Upper lobe of left lung (tissue), 6 donors: ENCODE measurements at regions not wholly inside any gene's neighbourhood (a gene's known extent, or its start where the extent isn't known, plus 50 kb on each side); places are given as distances from the start of the nearest gene placed in this dataset.
A peak's percentile ranks its signal among the peaks of the same experiment; 100 is the strongest.

Experiments
- ATAC-seq, 2 donors: fragments of 200-7000 bp; cut with Tn5 transposase; one replicate each; pipeline ENCODE4 v1.9.1; 2022; ENCODE audit warnings: mild to moderate bottlenecking in 2 of 2, moderate library complexity in 2 of 2; ENCODE audit not compliant: low FRiP score in 2 of 2
- DNase-seq, 2 donors: peaks; one replicate each; pipeline ENCODE4 v3.0.0-alpha.2; 2019 to 2020
- H3K27ac ChIP-seq, 4 donors: fragments of 200-600 bp; sonication (generic); one replicate each; pipeline ENCODE4 v1.5.1; 2016 to 2019
- H3K27me3 ChIP-seq, 4 donors: fragments of 200-600 bp; sonication (generic); one replicate each; pipeline ENCODE4 v1.5.1; 2017 to 2019
- H3K36me3 ChIP-seq, 4 donors: fragments of 200-600 bp; sonication (generic); one replicate each; pipeline ENCODE4 v1.5.1; 2016 to 2019
- H3K4me1 ChIP-seq, 4 donors: fragments of 200-600 bp; sonication (generic); one replicate each; pipeline ENCODE4 v1.5.1; 2018 to 2019
- H3K4me3 ChIP-seq, 4 donors: fragments of 200-600 bp; sonication (generic); one replicate each; pipeline ENCODE4 v1.5.1; 2017 to 2019; ENCODE audit warnings: mild to moderate bottlenecking in 2 of 4, moderate library complexity in 1 of 4
- H3K9me3 ChIP-seq, 4 donors: fragments of 200-600 bp; sonication (generic); one replicate each; pipeline ENCODE4 v1.5.1; 2018 to 2019
- CTCF ChIP-seq, 6 experiments: fragments of 450-650 bp in 4 of 6; fragments of 200-600 bp in 2 of 6; sonication (generic) in 2 of 6; IDR thresholded peaks; one replicate each; pipeline ENCODE4 v1.5.1; 2016 to 2019; ENCODE audit warnings: antibody characterized with exemption in 6 of 6
- EP300 ChIP-seq, 4 donors: sonication (generic); formaldehyde crosslinking; IDR thresholded peaks; one replicate each; pipeline ENCODE4 v1.5.1; 2017; ENCODE audit warnings: antibody characterized with exemption in 4 of 4, control low read depth in 2 of 4
- POLR2A ChIP-seq, 4 donors: fragments of 450-650 bp; IDR thresholded peaks; one replicate each; pipeline ENCODE4 v1.5.1; 2016 to 2017; ENCODE audit warnings: antibody characterized with exemption in 4 of 4, mild to moderate bottlenecking in 2 of 4
- POLR2AphosphoS5 ChIP-seq, 2 donors: sonication (generic); formaldehyde crosslinking; IDR thresholded peaks; one replicate each; pipeline ENCODE4 v1.5.1; 2017; ENCODE audit warnings: antibody characterized with exemption in 2 of 2
- WGBS, 2 donors: methylation state at CpG; one replicate each; pipeline ENCODE4 v1.1.5; 2017 to 2018; 5-methylcytosine and 5-hydroxymethylcytosine counted together
- donor health status: DM: no; HTN: no; CAD: no; lungs with moderate emphysema.
- donor health status: DM: no; HTN: yes; CAD: no; lungs with severe emphysema.

GRCh38 chr9:557601-558201 lies 283.8 kb upstream of the DMRT1 start:
- no peak overlapping the region for H3K4me3 ChIP-seq
- no peaks in the 10 kb centered on the region for H3K27me3 ChIP-seq
- ATAC-seq (peak in 1 of 2 donors; percentile 51), DNase-seq (no peak)
- H3K36me3 ChIP-seq: no peaks in the 10 kb centered on the region
- WGBS, 2 donors: 79 to 83% methylated on average over 9 of the region's 9 CpGs
- peak overlapping the region in 1 of 4 donors; percentile 26 for H3K27ac ChIP-seq
- TF ChIP-seq POLR2AphosphoS5 (IDR thresholded peaks at IDR 0.05) (peak in 1 of 2 donors; percentile 10), CTCF (IDR thresholded peaks at IDR 0.05) (no peak), EP300 (IDR thresholded peaks at IDR 0.05) (no peak), POLR2A (IDR thresholded peaks at IDR 0.05) (no peak)
- peaks cover 0 to 9% (median 1%) of the 10 kb centered on the region in 4 donors for H3K4me1 ChIP-seq
- no peaks in the 10 kb centered on the region for H3K9me3 ChIP-seq

GRCh38 chr9:561427-561826 lies 280.1 kb upstream of the DMRT1 start:
- no peaks in the 10 kb centered on the region for H3K36me3 ChIP-seq
- DNase-seq: no peak
- no peak overlapping the region for H3K4me3 ChIP-seq
- WGBS, 2 donors: 53 to 60% methylated on average over 1 of the region's 1 CpG
- ATAC-seq: peak in 1 of 2 donors; percentile 73
- TF ChIP-seq POLR2A (IDR thresholded peaks at IDR 0.05): no peak
- no peak for TF ChIP-seq CTCF (IDR thresholded peaks at IDR 0.05)
- no peak for TF ChIP-seq EP300 (IDR thresholded peaks at IDR 0.05)
- no peak for TF ChIP-seq POLR2AphosphoS5 (IDR thresholded peaks at IDR 0.05)
- H3K27me3 ChIP-seq: no peaks in the 10 kb centered on the region
- no peak overlapping the region for H3K27ac ChIP-seq
- no peaks in the 10 kb centered on the region for H3K9me3 ChIP-seq
- H3K4me1 ChIP-seq: peaks cover 0 to 6% (median 0%) of the 10 kb centered on the region in 4 donors

- Histone ChIP-seq H3K27me3 (no peaks in the 10 kb centered on the region), H3K27ac (no peak overlapping the region), H3K36me3 (no peaks in the 10 kb centered on the region), H3K4me3 (no peak overlapping the region), H3K9me3 (peaks cover 0 to 4% (median 0%) of the 10 kb centered on the region in 4 donors), H3K4me1 (peaks cover 0 to 6% (median 0%) of the 10 kb centered on the region in 4 donors)
- DNase-seq (no peak), ATAC-seq (no peak)
- TF ChIP-seq POLR2A (IDR thresholded peaks at IDR 0.05) (no peak), POLR2AphosphoS5 (IDR thresholded peaks at IDR 0.05) (no peak), EP300 (IDR thresholded peaks at IDR 0.05) (no peak), CTCF (IDR thresholded peaks at IDR 0.05) (no peak)
- WGBS, 2 donors: 74 to 90% methylated on average over 1 of the region's 1 CpG
These were observed 278.3 kb upstream of the DMRT1 start for GRCh38 chr9:563200-563599.

GRCh38 chr9:565528-565927 lies 276.0 kb upstream of the DMRT1 start:
- WGBS, 2 donors: 91 to 92% methylated on average over 6 of the region's 6 CpGs
- Histone ChIP-seq H3K27ac (no peak overlapping the region), H3K9me3 (peaks cover 0 to 4% (median 0%) of the 10 kb centered on the region in 4 donors), H3K4me1 (peaks cover 0 to 6% (median 0%) of the 10 kb centered on the region in 4 donors), H3K36me3 (no peaks in the 10 kb centered on the region), H3K27me3 (no peaks in the 10 kb centered on the region), H3K4me3 (no peak overlapping the region)
- DNase-seq (no peak), ATAC-seq (no peak)
- TF ChIP-seq POLR2A (IDR thresholded peaks at IDR 0.05): no peak
- no peak for TF ChIP-seq CTCF (IDR thresholded peaks at IDR 0.05)
- no peak for TF ChIP-seq POLR2AphosphoS5 (IDR thresholded peaks at IDR 0.05)
- no peak for TF ChIP-seq EP300 (IDR thresholded peaks at IDR 0.05)
